ENCODE measurements at regions not wholly inside any gene's neighbourhood (a gene's known extent, or its start where the extent isn't known, plus 50 kb on each side); places are given as distances from the start of the nearest gene placed in this dataset.

- intact Hi-C loops (cut with DNase I) = no loop called here
- Histone ChIP-seq H3K36me3 (replicated peaks in 1 of 2; ENCODE audit: insufficient read depth in 1 of 2, low read depth in 2 of 2) (no peaks in the 10 kb centered on the region), H3K27me3 (no peaks in the 10 kb centered on the region), H3K4me1 (no peaks in the 10 kb centered on the region), H3K27ac (no peak overlapping the region), H3K4me3 (no peak overlapping the region), H3K9me3 (no peaks in the 10 kb centered on the region)
- TF ChIP-seq CTCF (IDR thresholded peaks at IDR 0.05) = no peak
- 36 to 41% methylated on average over 2 of the region's 2 CpGs for WGBS, 2 donors
- DNase-seq = no peak
- no peak for ATAC-seq
These were observed 102.7 kb upstream of the SIM2 start for GRCh38 chr21:36596174-36596573.

- Histone ChIP-seq H3K4me3 (no peak overlapping the region), H3K27me3 (no peaks in the 10 kb centered on the region), H3K9me3 (no peaks in the 10 kb centered on the region), H3K4me1 (no peaks in the 10 kb centered on the region), H3K36me3 (replicated peaks in 1 of 2; ENCODE audit: insufficient read depth in 1 of 2, low read depth in 2 of 2) (no peaks in the 10 kb centered on the region), H3K27ac (no peak overlapping the region)
- TF ChIP-seq CTCF (IDR thresholded peaks at IDR 0.05) (no peak), POLR2A (IDR thresholded peaks at IDR 0.05) (no peak)
- DNase-seq = no peak
- 47 to 70% methylated on average over 3 of the region's 3 CpGs for whole genome bisulfite sequencing, 2 donors
- intact Hi-C loops (cut with DNase I) = no loop called here
- no peak for ATAC-seq
These were observed 97.6 kb upstream of the SIM2 start for GRCh38 chr21:36601362-36601761.

GRCh38 chr21:36602735-36603134 is 96.2 kb upstream of the SIM2 start:
- TF ChIP-seq CTCF (IDR thresholded peaks at IDR 0.05) (no peak), POLR2A (IDR thresholded peaks at IDR 0.05) (no peak)
- intact Hi-C loops (cut with DNase I) = no loop called here
- no peak for ATAC-seq

GRCh38 chr21:36603221-36603620 is 95.7 kb upstream of the SIM2 start:
- Histone ChIP-seq H3K9me3 (no peaks in the 10 kb centered on the region), H3K4me1 (no peaks in the 10 kb centered on the region), H3K36me3 (replicated peaks in 1 of 2; ENCODE audit: insufficient read depth in 1 of 2, low read depth in 2 of 2) (no peaks in the 10 kb centered on the region), H3K4me3 (no peak overlapping the region), H3K27ac (no peak overlapping the region), H3K27me3 (no peaks in the 10 kb centered on the region)
- TF ChIP-seq CTCF (IDR thresholded peaks at IDR 0.05) = no peak
- no peak for TF ChIP-seq POLR2A (IDR thresholded peaks at IDR 0.05)
- intact Hi-C loops (cut with DNase I) = no loop called here
- no peak for ATAC-seq
- DNase-seq = no peak
- 42 to 67% methylated on average over 2 of the region's 2 CpGs for WGBS, 2 donors

More at GRCh38 chr21:36602735-36603134, 96.2 kb upstream of the SIM2 start:
- no peaks in the 10 kb centered on the region for H3K27me3 ChIP-seq
- DNase-seq = no peak
- H3K9me3 ChIP-seq = no peaks in the 10 kb centered on the region
- 66 to 68% methylated on average over 8 of the region's 8 CpGs for WGBS, 2 donors
- H3K4me3 ChIP-seq = no peak overlapping the region
- H3K36me3 ChIP-seq (replicated peaks in 1 of 2; ENCODE audit: insufficient read depth in 1 of 2, low read depth in 2 of 2) = no peaks in the 10 kb centered on the region
- H3K4me1 ChIP-seq = no peaks in the 10 kb centered on the region
- H3K27ac ChIP-seq = no peak overlapping the region

- WGBS, 2 donors = 48 to 73% methylated on average over 6 to 7 of the region's 8 CpGs
These were observed 93.5 kb upstream of the SIM2 start for GRCh38 chr21:36605426-36605825.

More at GRCh38 chr21:36605426-36605825, 93.5 kb upstream of the SIM2 start:
- ATAC-seq (no peak), DNase-seq (no peak)
- Histone ChIP-seq H3K27ac (no peak overlapping the region), H3K9me3 (no peaks in the 10 kb centered on the region), H3K4me3 (no peak overlapping the region), H3K4me1 (no peaks in the 10 kb centered on the region), H3K36me3 (replicated peaks in 1 of 2; ENCODE audit: insufficient read depth in 1 of 2, low read depth in 2 of 2) (no peaks in the 10 kb centered on the region), H3K27me3 (no peaks in the 10 kb centered on the region)
- intact Hi-C loops (cut with DNase I) = no loop called here
- no peak for TF ChIP-seq CTCF (IDR thresholded peaks at IDR 0.05)
- TF ChIP-seq POLR2A (IDR thresholded peaks at IDR 0.05) = no peak

All from body of pancreas (tissue), 4 donors.